LNCaP clone FGC (cell line): ENCODE measurements at regions not wholly inside any gene's neighbourhood (a gene's known extent, or its start where the extent isn't known, plus 50 kb on each side); places are given as distances from the start of the nearest gene placed in this dataset.

ENCODE experiments used
- DNase-seq: peaks from one replicate; pipeline ENCODE4 v3.0.0-alpha.2; 2011; ENCODE audit warnings: low read depth
- H3K4me3 ChIP-seq: 2 replicates; pipeline ENCODE4 v1.5.1; 2011; ENCODE audit warnings: mild to moderate bottlenecking, low read depth, low read length, control low read depth
- CTCF ChIP-seq: IDR thresholded peaks from 2 replicates; pipeline ENCODE4 v1.5.1; 2012; ENCODE audit warnings: mild to moderate bottlenecking; ENCODE audit not compliant: control insufficient read depth, insufficient read depth; ENCODE audit errors: extremely low read depth

GRCh38 chr13:64959276-64959675 is 2270.9 kb downstream of the PCDH9 start:
- DNase-seq, result no peak

GRCh38 chr13:64958106-64958505 is 2272.0 kb downstream of the PCDH9 start:
- no peak for TF ChIP-seq CTCF
- no peak overlapping the region for H3K4me3 ChIP-seq
- no peak for DNase-seq

More at GRCh38 chr13:64959276-64959675, 2270.9 kb downstream of the PCDH9 start:
- no peak overlapping the region for H3K4me3 ChIP-seq
- TF ChIP-seq CTCF, result no peak

GRCh38 chr13:64938660-64939059 is 2291.5 kb downstream of the PCDH9 start:
- no peak overlapping the region for H3K4me3 ChIP-seq
- no peak for TF ChIP-seq CTCF
- DNase-seq, result no peak

GRCh38 chr13:64937302-64937701 is 2292.8 kb downstream of the PCDH9 start:
- TF ChIP-seq CTCF, result no peak
- DNase-seq, result no peak

GRCh38 chr13:64936879-64937278 is 2293.3 kb downstream of the PCDH9 start:
- DNase-seq, result no peak
- H3K4me3 ChIP-seq, result no peak overlapping the region
- TF ChIP-seq CTCF, result no peak

More at GRCh38 chr13:64937302-64937701, 2292.8 kb downstream of the PCDH9 start:
- no peak overlapping the region for H3K4me3 ChIP-seq

GRCh38 chr13:64935441-64935840 is 2294.7 kb downstream of the PCDH9 start:
- no peak for TF ChIP-seq CTCF
- no peak overlapping the region for H3K4me3 ChIP-seq
- DNase-seq, result no peak

GRCh38 chr13:64934569-64935362 is 2295.4 kb downstream of the PCDH9 start:
- DNase-seq, result no peak
- no peak overlapping the region for H3K4me3 ChIP-seq
- no peak for TF ChIP-seq CTCF
